ENCODE measurements at regions not wholly inside any gene's neighbourhood (a gene's known extent, or its start where the extent isn't known, plus 50 kb on each side); places are given as distances from the start of the nearest gene placed in this dataset.

GRCh38 chr6:14460556-14460955, 343.0 kb downstream of the CD83 start:
- no peak for TF ChIP-seq CTCF (conservative IDR thresholded peaks at IDR 0.05; ENCODE audit: low read length)
- no peak for TF ChIP-seq EZH2phosphoT487 (IDR thresholded peaks at IDR 0.05; ENCODE audit: borderline replicate concordance, low read depth, low read length)
